Posterior cingulate gyrus (tissue), 11 donors: ENCODE measurements at regions not wholly inside any gene's neighbourhood (a gene's known extent, or its start where the extent isn't known, plus 50 kb on each side); places are given as distances from the start of the nearest gene placed in this dataset.
"Not testable (repeated sequence)": the region's sequence is repeated elsewhere in the genome, so short reads cannot be mapped to it uniquely, and the experiment has no call there.

Source experiments
- DNase-seq, 10 donors: peaks; one replicate each; pipeline versions ENCODE4 v3.0.0 to v3.0.0-alpha.2; 2020 to 2021; ENCODE audit warnings: mixed read lengths in 3 of 10
- intact Hi-C: fragments of 100-400 bp; cut with DNase I; formaldehyde crosslinking; loops from one replicate; pipeline ENCODE4 v1.15.1; 2023

- intact Hi-C loops, DNase-seq: not testable (repeated sequence)
Measured at GRCh38 chr6:142998739-142999138, 53.8 kb upstream of the HIVEP2 start.

GRCh38 chr6:143000811-143001210 lies 55.8 kb upstream of the HIVEP2 start:
- peak in 9 of 10 donors; percentile 37 to 95 (median 73) for DNase-seq
- intact Hi-C loops = no loop called here

GRCh38 chr6:143002686-143003085 lies 57.7 kb upstream of the HIVEP2 start:
- intact Hi-C loops = no loop called here
- DNase-seq = peak in 2 of 10 donors; percentile 14 to 52

- no peak for DNase-seq
- intact Hi-C loops = no loop called here
Measured at GRCh38 chr6:143003676-143004075, 57.0 kb upstream of the AIG1 start.

GRCh38 chr6:143005816-143006215 lies 54.9 kb upstream of the AIG1 start:
- intact Hi-C loops = no loop called here

GRCh38 chr6:143006787-143007186 lies 53.9 kb upstream of the AIG1 start:
- no peak for DNase-seq
- intact Hi-C loops = no loop called here

More at GRCh38 chr6:143005816-143006215, 54.9 kb upstream of the AIG1 start:
- DNase-seq = no peak

- DNase-seq = no peak
- intact Hi-C loops = no loop called here
Measured at GRCh38 chr6:143007646-143008045, 53.0 kb upstream of the AIG1 start.

- DNase-seq = no peak
- intact Hi-C loops = loop anchor here (10.0 kb wide), 1 partner anchor 55 kb away; no protein-coding TSS in a partner anchor
Measured at GRCh38 chr6:143009851-143010250, 50.8 kb upstream of the AIG1 start.
